Neural cell (in vitro differentiated cells): ENCODE measurements at regions not wholly inside any gene's neighbourhood (a gene's known extent, or its start where the extent isn't known, plus 50 kb on each side); places are given as distances from the start of the nearest gene placed in this dataset.

ENCODE experiments used
- H2AFZ ChIP-seq: fragments of 200-600, 300-800 bp; sonication (generic), shearing (Covaris generic); 2 replicates; pipeline ENCODE4 v1.6.0; 2014; ENCODE audit warnings: low read depth, mild to moderate bottlenecking, antibody characterized with exemption, low read length, moderate library complexity
- H3F3A ChIP-seq: fragments of 200-600 bp; shearing (Covaris generic); 2 replicates; pipeline ENCODE4 v1.6.1; 2016; ENCODE audit warnings: mild to moderate bottlenecking, moderate library complexity, mixed read lengths, antibody characterized with exemption, low read length; ENCODE audit not compliant: insufficient read depth, poor library complexity, severe bottlenecking
- H3K27ac ChIP-seq: fragments of 200-600, 300-800 bp; sonication (generic), shearing (Covaris generic); 2 replicates; pipeline ENCODE4 v1.5.1; 2014; ENCODE audit warnings: mild to moderate bottlenecking, low read length, moderate library complexity
- H3K27me3 ChIP-seq: fragments of 300-800, 200-600 bp; sonication (generic), shearing (Covaris generic); 2 replicates; pipeline ENCODE4 v1.6.0; 2014; ENCODE audit warnings: mild to moderate bottlenecking, low read depth, low read length, moderate library complexity; ENCODE audit not compliant: insufficient read depth
- H3K36me3 ChIP-seq: fragments of 300-800, 200-600 bp; sonication (generic), shearing (Covaris generic); 2 replicates; pipeline ENCODE4 v1.5.1; 2014; ENCODE audit warnings: mild to moderate bottlenecking, antibody characterized with exemption, low read length, moderate library complexity; ENCODE audit not compliant: insufficient read depth
- H3K4me2 ChIP-seq: fragments of 300-800, 200-600 bp; sonication (generic), shearing (Covaris generic); 2 replicates; pipeline ENCODE4 v1.6.0; 2014; ENCODE audit warnings: mild to moderate bottlenecking, low read length
- H3K4me3 ChIP-seq: fragments of 300-800, 200-600 bp; sonication (generic), shearing (Covaris generic); 2 replicates; pipeline ENCODE4 v1.5.1; 2014; ENCODE audit warnings: mild to moderate bottlenecking, low read length, moderate library complexity
- H3K79me2 ChIP-seq: fragments of 200-600 bp; shearing (Covaris generic); replicated peaks from 2 replicates; pipeline ENCODE4 v1.6.0; 2014; ENCODE audit warnings: mild to moderate bottlenecking, low read length, moderate library complexity; ENCODE audit not compliant: insufficient read depth
- H3K9ac ChIP-seq: fragments of 300-800, 200-600 bp; sonication (generic), shearing (Covaris generic); 2 replicates; pipeline ENCODE4 v1.6.1; 2016; ENCODE audit warnings: mild to moderate bottlenecking, low read length, mixed read lengths
- H3K9me2 ChIP-seq: fragments of 200-600 bp; shearing (Covaris generic); 2 replicates; pipeline ENCODE4 v1.6.1; 2016; ENCODE audit warnings: mild to moderate bottlenecking, low read length, mixed read lengths; ENCODE audit not compliant: insufficient read depth
- H3K9me3 ChIP-seq: fragments of 200-600, 300-800 bp; sonication (generic), shearing (Covaris generic); 2 replicates; pipeline ENCODE4 v1.6.1; 2016; ENCODE audit warnings: mild to moderate bottlenecking, mixed run types, low read length, moderate library complexity, mixed read lengths
- H4K20me1 ChIP-seq: fragments of 200-600 bp; shearing (Covaris generic); 2 replicates; pipeline ENCODE4 v1.6.1; 2016; ENCODE audit warnings: mild to moderate bottlenecking, mixed run types; ENCODE audit not compliant: insufficient read depth
- CTCF ChIP-seq: fragments of 450-650 bp; IDR thresholded peaks from 2 replicates; pipeline ENCODE4 v1.5.1; 2014; ENCODE audit warnings: antibody characterized with exemption, mild to moderate bottlenecking, moderate library complexity; ENCODE audit not compliant: poor library complexity, severe bottlenecking
- EP300 ChIP-seq: fragments of 450-650 bp; conservative IDR thresholded peaks from 2 replicates; pipeline ENCODE4 v1.6.1; 2014; ENCODE audit warnings: antibody characterized with exemption, mild to moderate bottlenecking, moderate library complexity; ENCODE audit not compliant: poor library complexity, severe bottlenecking
- EZH2 ChIP-seq: fragments of 200-600, 300-800 bp; shearing (Covaris generic), sonication (generic); IDR thresholded peaks from 2 replicates; pipeline ENCODE4 v1.6.1; 2014; ENCODE audit warnings: antibody characterized with exemption, low read length, borderline replicate concordance, mild to moderate bottlenecking; ENCODE audit not compliant: insufficient read depth, poor library complexity, severe bottlenecking
- MXI1 ChIP-seq: fragments of 450-650 bp; conservative IDR thresholded peaks from 2 replicates; pipeline ENCODE4 v1.6.1; 2014; ENCODE audit warnings: antibody characterized with exemption, mild to moderate bottlenecking; ENCODE audit not compliant: poor library complexity, severe bottlenecking
- POLR2AphosphoS5 ChIP-seq: IDR thresholded peaks from 2 replicates; pipeline ENCODE4 v1.6.1; 2012
- RAD21 ChIP-seq: fragments of 450-650 bp; conservative IDR thresholded peaks from 2 replicates; pipeline ENCODE4 v1.6.1; 2014; ENCODE audit warnings: antibody characterized with exemption, mild to moderate bottlenecking, moderate library complexity
- REST ChIP-seq: IDR thresholded peaks from 2 replicates; pipeline ENCODE4 v1.6.1; 2012; ENCODE audit warnings: borderline replicate concordance
- SMC3 ChIP-seq: fragments of 450-650 bp; conservative IDR thresholded peaks from 2 replicates; pipeline ENCODE4 v1.6.1; 2014; ENCODE audit warnings: antibody characterized with exemption, mild to moderate bottlenecking, moderate library complexity; ENCODE audit not compliant: poor library complexity
- TAF1 ChIP-seq: IDR thresholded peaks from 2 replicates; pipeline ENCODE4 v1.6.1; 2012; ENCODE audit warnings: low read depth

- Histone ChIP-seq H4K20me1 (no peaks in the 10 kb centered on the region), H3K9me3 (no peaks in the 10 kb centered on the region), H3K27ac (no peak overlapping the region), H3K4me2 (no peak overlapping the region), H3K4me3 (no peak overlapping the region), H3K9me2 (no peaks in the 10 kb centered on the region), H3K9ac (no peak overlapping the region), H3K36me3 (no peaks in the 10 kb centered on the region), H3K79me2 (no peaks in the 10 kb centered on the region), H2AFZ (no peak overlapping the region), H3F3A (no peaks in the 10 kb centered on the region), H3K27me3 (no peaks in the 10 kb centered on the region)
- TF ChIP-seq SMC3 (no peak), REST (no peak), EP300 (no peak), POLR2AphosphoS5 (no peak), MXI1 (no peak), RAD21 (no peak), CTCF (no peak), TAF1 (no peak), EZH2 (no peak)
Observed at GRCh38 chr21:27493542-27493941, 526.7 kb upstream of the ADAMTS5 start.

- Histone ChIP-seq H4K20me1 (no peaks in the 10 kb centered on the region), H3K9me2 (no peaks in the 10 kb centered on the region), H3K36me3 (no peaks in the 10 kb centered on the region), H3K4me3 (no peak overlapping the region), H3K9ac (no peak overlapping the region), H3F3A (no peaks in the 10 kb centered on the region), H3K27me3 (no peaks in the 10 kb centered on the region), H3K4me2 (no peak overlapping the region), H2AFZ (no peak overlapping the region), H3K9me3 (no peaks in the 10 kb centered on the region), H3K27ac (no peak overlapping the region), H3K79me2 (no peaks in the 10 kb centered on the region)
- TF ChIP-seq MXI1, result no peak
- no peak for TF ChIP-seq TAF1
- no peak for TF ChIP-seq EP300
- TF ChIP-seq EZH2, result no peak
- no peak for TF ChIP-seq REST
- TF ChIP-seq RAD21, result no peak
- no peak for TF ChIP-seq SMC3
- TF ChIP-seq CTCF, result no peak
- TF ChIP-seq POLR2AphosphoS5, result no peak
Observed at GRCh38 chr21:27487676-27488075, 520.8 kb upstream of the ADAMTS5 start.
